Stimulated activated naive B cell treated with anti-CD40 and anti-IgM and Interleukin-4, amounts not matched to agents 10 μg/mL and 1 μg/mL and 100 μg/mL, for 72 hours (primary cell): ENCODE measurements at regions not wholly inside any gene's neighbourhood (a gene's known extent, or its start where the extent isn't known, plus 50 kb on each side); places are given as distances from the start of the nearest gene placed in this dataset.
A peak's percentile ranks its signal among the peaks of the same experiment; 100 is the strongest.
"Not testable (repeated sequence)": the region's sequence is repeated elsewhere in the genome, so short reads cannot be mapped to it uniquely, and the experiment has no call there.

ENCODE experiments used
- ATAC-seq, 2 donors: fragments of 150-1000 bp; cut with Tn5 transposase; replicated peaks; 2 replicates each; pipeline ENCODE4 v1.10.0; 2021; ENCODE audit warnings: moderate library complexity in 1 of 2
- DNase-seq: peaks from one replicate; pipeline ENCODE4 v3.0.0; 2021
- H3K27ac Mint-ChIP-seq: one replicate; pipeline ENCODE4 v1.8.0; 2022; ENCODE audit warnings: mild to moderate bottlenecking, mixed read lengths
- H3K27me3 Mint-ChIP-seq, 2 donors: one replicate each; pipeline ENCODE4 v1.8.0; 2022; ENCODE audit warnings: mixed read lengths in 2 of 2
- H3K36me3 Mint-ChIP-seq, 2 donors: one replicate each; pipeline ENCODE4 v1.8.0; 2022; ENCODE audit warnings: mixed read lengths in 2 of 2, mild to moderate bottlenecking in 1 of 2
- H3K4me1 Mint-ChIP-seq, 2 donors: one replicate each; pipeline ENCODE4 v1.8.0; 2022; ENCODE audit warnings: mixed read lengths in 2 of 2, mild to moderate bottlenecking in 1 of 2
- H3K4me3 Mint-ChIP-seq, 2 donors: one replicate each; pipeline ENCODE4 v1.8.0; 2022; ENCODE audit warnings: mild to moderate bottlenecking in 2 of 2, mixed read lengths in 2 of 2, moderate library complexity in 1 of 2
- H3K9me3 Mint-ChIP-seq, 2 donors: one replicate each; pipeline ENCODE4 v1.8.0; 2022; ENCODE audit warnings: mixed read lengths in 2 of 2, mild to moderate bottlenecking in 1 of 2

DNA sequence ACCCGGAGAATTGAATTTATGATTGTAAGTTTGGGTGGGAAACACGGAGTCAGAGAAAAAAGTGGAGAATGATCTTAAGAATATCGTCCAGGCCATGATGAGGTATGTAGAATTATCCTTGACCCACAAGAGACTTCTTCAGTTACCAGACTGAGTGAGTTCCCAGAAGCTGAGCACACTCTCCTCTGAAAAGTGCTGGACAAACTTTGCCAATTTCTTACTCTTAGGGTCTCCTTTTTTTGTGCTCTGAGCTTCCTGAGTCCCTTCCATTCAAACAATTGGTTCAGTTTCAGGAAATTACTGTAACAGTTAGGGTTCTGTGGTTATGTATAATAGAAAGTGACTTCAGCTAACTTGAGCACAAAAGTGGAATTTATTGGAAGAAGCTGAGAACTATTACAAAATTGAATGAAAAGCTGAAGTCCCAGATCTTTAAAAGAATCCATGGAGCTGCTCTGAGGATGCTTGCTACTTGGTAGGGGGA lies 50.6 kb upstream of the EHBP1 start:
- DNase-seq = no peak
- Mint-ChIP-seq H3K27me3 (peaks cover 9% of the 10 kb centered on the region in 2 donors), H3K4me3 (no peak overlapping the region), H3K9me3 (peaks cover 0 to 3% of the 10 kb centered on the region in 2 donors), H3K36me3 (no peaks in the 10 kb centered on the region), H3K27ac (peak overlapping the region; percentile 62), H3K4me1 (peaks cover 14 to 28% of the 10 kb centered on the region in 2 donors)
- no peak for ATAC-seq

DNA sequence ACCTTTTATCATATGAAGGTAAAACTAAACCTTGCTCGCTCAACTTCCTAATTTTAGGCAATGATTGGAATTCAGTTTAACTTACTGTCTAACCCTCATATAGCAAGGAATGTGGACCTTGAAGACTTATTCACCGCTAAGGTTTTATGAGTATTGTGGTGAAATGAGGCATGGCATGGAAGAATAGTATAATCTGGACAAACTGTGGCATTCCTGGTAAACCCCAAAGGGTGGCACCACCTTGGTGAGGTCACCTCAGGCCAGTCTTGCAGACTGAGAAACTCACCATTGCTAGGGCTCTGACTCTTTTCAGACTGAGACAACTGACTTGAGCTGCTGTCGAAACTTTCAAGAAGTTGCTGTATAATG lies 51.1 kb upstream of the EHBP1 start:
- Mint-ChIP-seq H3K27ac (no peak overlapping the region), H3K4me1 (peaks cover 9 to 23% of the 10 kb centered on the region in 2 donors), H3K36me3 (no peaks in the 10 kb centered on the region), H3K4me3 (no peak overlapping the region), H3K9me3 (peaks cover 0 to 3% of the 10 kb centered on the region in 2 donors), H3K27me3 (peaks cover 9% of the 10 kb centered on the region in 2 donors)
- DNase-seq (no peak), ATAC-seq (no peak)

DNA sequence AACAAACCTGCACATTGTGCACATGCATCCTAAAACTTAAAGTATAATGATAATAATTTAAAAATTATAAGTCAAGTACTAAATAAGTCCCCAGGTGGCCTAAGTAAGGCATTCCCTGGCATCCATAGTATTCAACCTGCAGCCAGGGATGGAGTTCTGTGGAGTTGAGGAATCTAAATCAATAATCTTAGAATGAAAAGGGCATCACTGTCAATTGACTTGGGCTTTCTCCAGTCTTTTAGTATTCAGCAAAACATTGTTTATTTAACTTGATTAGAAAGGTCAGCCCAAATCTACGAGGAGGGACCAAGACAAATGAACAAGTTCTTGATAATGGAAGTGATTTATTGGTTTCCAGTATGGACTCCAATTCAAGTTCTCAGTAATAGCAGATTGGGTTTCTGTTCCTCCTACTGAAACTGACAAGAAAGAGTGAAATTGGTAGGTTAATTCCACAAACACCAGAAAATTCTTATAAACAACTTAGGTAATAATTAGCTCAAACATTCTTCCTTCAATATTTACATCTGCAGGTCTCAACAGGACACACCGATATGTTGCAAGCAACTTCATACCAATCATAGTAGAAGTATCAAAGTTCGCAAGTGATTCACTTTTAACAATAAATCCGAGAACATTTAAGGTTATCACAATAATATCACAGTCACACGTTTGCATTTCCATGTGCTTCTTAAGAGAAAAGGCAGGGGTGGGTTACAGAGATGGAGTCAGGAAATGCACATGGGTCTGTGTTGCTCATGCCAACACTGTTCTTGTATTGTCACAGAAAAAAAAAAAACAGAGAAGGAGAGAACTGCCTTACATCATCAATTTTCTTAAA lies 51.7 kb upstream of the EHBP1 start:
- no peak overlapping the region for H3K27ac Mint-ChIP-seq
- H3K4me1 Mint-ChIP-seq = peaks cover 9 to 21% of the 10 kb centered on the region in 2 donors
- no peak for DNase-seq
- H3K4me3 Mint-ChIP-seq = no peak overlapping the region
- H3K27me3 Mint-ChIP-seq = peaks cover 9% of the 10 kb centered on the region in 2 donors
- peaks cover 0 to 5% of the 10 kb centered on the region in 2 donors for H3K9me3 Mint-ChIP-seq
- ATAC-seq = no peak
- H3K36me3 Mint-ChIP-seq = no peaks in the 10 kb centered on the region

DNA sequence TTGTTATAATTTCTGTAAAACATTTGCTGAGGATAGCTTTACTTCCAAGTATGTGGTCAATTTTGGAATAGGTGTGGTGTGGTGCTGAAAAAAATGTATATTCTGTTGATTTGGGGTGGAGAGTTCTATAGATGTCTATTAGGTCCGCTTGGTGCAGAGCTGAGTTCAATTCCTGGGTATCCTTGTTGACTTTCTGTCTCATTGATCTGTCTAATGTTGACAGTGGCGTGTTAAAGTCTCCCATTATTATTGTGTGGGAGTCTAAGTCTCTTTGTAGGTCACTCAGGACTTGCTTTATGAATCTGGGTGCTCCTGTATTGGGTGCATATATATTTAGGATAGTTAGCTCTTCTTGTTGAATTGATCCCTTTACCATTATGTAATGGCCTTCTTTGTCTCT lies 56.4 kb upstream of the EHBP1 start:
- not testable (repeated sequence) for DNase-seq, H3K36me3 Mint-ChIP-seq, H3K9me3 Mint-ChIP-seq, H3K4me3 Mint-ChIP-seq, H3K27me3 Mint-ChIP-seq, H3K27ac Mint-ChIP-seq, ATAC-seq, H3K4me1 Mint-ChIP-seq

DNA sequence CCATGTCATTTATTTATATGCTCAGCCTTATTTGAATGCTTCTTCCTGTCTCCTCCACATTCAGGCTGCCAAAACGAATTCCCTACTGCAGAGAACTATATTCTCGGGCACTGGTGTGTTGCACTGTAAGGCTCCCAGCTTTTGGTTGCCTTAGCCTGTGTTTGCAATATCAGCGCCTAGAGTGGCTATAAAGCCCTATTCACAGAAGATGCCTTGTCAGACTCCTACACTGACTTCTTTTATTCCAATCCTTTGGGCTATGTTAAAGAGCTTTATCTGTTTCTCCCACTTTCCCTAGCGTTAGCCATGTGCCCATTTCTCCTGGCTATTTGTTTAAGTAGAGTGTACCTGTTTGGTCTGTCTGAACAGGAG lies 62.4 kb upstream of the EHBP1 start:
- Mint-ChIP-seq H3K9me3 (no peaks in the 10 kb centered on the region), H3K4me1 (peaks cover 0 to 7% of the 10 kb centered on the region in 2 donors), H3K36me3 (no peaks in the 10 kb centered on the region), H3K4me3 (no peak overlapping the region), H3K27ac (no peak overlapping the region), H3K27me3 (no peaks in the 10 kb centered on the region)
- DNase-seq = no peak
- ATAC-seq = no peak

DNA sequence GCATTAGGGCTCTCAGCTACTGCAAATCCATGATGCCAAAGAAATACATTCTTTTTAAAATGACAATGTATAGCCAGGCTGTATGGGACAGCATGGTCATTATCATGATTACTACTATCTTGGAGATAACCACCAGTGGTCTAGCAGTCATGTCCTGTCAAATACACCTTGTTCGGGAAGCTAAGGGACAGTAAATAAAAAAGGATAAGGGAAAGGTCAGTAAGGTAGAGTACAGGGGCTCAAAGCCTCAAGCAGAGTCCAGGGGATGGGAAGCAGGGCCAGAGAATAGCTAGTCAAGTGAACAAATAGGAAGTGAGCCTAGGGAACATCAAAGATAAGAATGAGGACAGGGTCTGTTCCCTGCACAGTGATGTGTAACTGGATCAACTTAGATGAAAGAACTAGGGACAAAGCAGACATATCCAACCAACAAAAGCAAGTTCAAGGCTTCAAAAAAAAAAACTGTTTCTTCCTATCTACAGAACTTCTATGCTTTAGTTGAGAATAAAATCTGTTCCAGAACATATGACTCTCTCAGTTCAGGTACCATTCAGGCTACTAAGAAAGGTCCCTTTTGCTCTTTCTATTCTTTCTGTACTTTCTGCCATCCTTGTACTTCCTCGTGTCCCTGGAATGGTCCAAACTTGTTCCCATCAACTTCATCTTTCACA lies 62.9 kb upstream of the EHBP1 start:
- Mint-ChIP-seq H3K36me3 (no peaks in the 10 kb centered on the region), H3K27me3 (no peaks in the 10 kb centered on the region), H3K9me3 (peaks cover 0 to 3% of the 10 kb centered on the region in 2 donors), H3K27ac (no peak overlapping the region), H3K4me3 (no peak overlapping the region), H3K4me1 (peaks cover 0 to 7% of the 10 kb centered on the region in 2 donors)
- ATAC-seq (no peak), DNase-seq (no peak)

DNA sequence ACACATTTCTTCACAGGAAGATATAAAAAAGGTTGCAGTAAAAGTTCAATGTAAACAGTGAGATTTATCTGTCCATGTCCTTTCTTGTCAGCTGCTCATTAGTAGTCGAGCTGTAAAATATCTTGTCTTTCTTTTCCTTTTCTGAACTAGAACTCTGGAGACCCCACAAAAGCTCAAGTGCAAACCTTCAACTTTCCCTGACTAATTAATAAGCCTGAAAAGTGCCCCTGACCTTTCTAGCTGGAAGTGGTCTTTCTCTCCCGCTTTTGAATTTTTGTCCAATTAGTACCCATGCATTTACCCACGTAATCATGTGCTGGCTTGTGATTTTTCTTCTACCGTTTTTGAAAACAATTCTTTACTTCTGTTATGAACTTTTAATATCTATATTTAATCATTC lies 63.6 kb upstream of the EHBP1 start:
- Mint-ChIP-seq H3K9me3 (peaks cover 0 to 3% of the 10 kb centered on the region in 2 donors), H3K27me3 (no peaks in the 10 kb centered on the region), H3K36me3 (no peaks in the 10 kb centered on the region), H3K4me3 (no peak overlapping the region), H3K27ac (no peak overlapping the region), H3K4me1 (peaks cover 0 to 7% of the 10 kb centered on the region in 2 donors)
- DNase-seq (no peak), ATAC-seq (no peak)

DNA sequence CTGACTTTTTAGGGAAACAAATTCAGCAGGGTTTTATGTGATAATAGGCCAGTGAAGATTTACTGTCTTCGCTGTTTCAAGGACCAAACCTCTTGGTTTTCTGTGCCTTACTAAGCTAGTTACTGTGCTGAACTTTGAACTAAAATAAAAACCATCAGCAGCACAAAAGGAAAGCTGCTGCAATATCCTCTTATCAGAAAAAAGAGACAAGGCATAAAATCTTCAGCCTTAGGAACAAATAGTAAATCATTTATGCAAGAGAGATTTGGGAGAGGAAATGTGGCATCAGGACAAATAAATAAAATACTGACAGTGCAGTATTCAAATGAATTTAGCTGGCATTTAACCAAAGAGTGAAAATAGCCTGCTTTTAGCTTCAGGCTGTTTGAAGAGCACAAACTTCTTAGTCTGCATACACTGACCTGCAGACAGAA lies 64.1 kb upstream of the EHBP1 start:
- Mint-ChIP-seq H3K27me3 (no peaks in the 10 kb centered on the region), H3K9me3 (peaks cover 0 to 3% of the 10 kb centered on the region in 2 donors), H3K27ac (no peak overlapping the region), H3K4me1 (peaks cover 0 to 7% of the 10 kb centered on the region in 2 donors), H3K4me3 (no peak overlapping the region), H3K36me3 (no peaks in the 10 kb centered on the region)
- ATAC-seq (no peak), DNase-seq (no peak)

DNA sequence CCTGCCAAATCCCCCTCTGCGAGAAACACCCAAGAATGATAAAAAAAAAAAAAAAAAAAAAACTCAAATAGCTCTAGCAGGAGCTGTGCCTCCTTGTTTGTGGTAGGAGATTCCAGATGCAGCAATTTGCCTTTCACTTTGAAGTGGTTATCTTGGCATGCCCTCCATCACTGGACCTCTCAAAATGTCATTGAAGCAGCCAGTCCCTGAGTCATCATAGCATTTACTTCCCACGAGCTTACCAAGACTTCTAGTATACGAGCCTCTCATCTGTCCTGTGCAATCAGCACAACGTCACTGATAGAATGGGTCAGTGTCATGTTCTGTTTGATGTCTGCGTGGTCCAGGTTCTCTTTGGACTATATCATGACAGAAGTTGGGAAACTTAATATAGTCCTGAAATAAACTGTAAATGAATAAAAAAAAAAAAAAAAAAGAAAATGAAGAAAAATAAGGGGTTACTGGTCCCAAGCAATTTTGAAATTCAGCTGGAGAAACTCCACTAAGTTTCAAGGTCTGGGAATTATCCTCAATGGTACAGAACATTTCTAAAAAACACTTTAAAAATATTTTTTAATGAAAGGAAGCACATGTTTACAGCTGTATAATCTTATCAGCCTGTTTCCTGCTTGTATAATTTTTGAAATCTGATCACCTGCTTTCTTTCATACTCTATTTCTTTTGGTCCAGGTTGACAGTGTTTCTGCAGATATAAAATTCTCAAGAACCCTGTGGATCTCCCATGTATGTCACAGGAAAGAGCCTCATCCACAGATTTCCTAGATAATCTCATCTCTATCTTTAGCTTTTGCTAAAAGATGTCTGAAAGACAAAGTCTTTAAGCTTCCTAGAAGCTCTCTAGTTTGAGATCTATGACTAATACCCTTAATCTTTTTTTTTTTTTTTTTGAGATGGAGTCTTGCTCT lies 74.1 kb upstream of the EHBP1 start:
- H3K4me3 Mint-ChIP-seq = no peak overlapping the region
- H3K27ac Mint-ChIP-seq = no peak overlapping the region
- ATAC-seq = no peak
- H3K27me3 Mint-ChIP-seq = peaks cover 18 to 43% of the 10 kb centered on the region in 2 donors
- peaks cover 0 to 4% of the 10 kb centered on the region in 2 donors for H3K9me3 Mint-ChIP-seq
- peaks cover 0 to 2% of the 10 kb centered on the region in 2 donors for H3K36me3 Mint-ChIP-seq
- H3K4me1 Mint-ChIP-seq = no peaks in the 10 kb centered on the region
- no peak for DNase-seq

DNA sequence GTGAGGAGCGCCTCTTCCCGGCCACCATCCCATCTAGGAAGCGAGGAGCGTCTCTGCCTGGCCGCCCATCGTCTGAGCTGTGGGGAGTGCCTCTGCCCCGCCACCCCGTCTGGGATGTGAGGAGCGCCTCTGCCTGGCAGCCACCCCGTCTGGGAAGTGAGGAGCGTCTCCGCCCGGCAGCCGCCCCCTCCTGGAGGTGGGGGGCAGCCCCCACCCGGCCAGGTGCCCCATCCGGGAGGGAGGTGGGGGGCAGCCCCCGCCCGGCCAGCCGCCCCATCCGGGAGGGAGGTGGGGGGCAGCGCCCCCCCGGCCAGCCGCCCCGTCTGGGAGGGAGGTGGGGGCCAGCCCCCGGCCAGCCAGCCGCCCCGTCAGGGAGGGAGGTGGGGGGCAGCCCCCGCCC lies 75.3 kb upstream of the EHBP1 start:
- not testable (repeated sequence) for H3K36me3 Mint-ChIP-seq
- peaks cover 18 to 31% of the 10 kb centered on the region in 2 donors for H3K27me3 Mint-ChIP-seq

DNA sequence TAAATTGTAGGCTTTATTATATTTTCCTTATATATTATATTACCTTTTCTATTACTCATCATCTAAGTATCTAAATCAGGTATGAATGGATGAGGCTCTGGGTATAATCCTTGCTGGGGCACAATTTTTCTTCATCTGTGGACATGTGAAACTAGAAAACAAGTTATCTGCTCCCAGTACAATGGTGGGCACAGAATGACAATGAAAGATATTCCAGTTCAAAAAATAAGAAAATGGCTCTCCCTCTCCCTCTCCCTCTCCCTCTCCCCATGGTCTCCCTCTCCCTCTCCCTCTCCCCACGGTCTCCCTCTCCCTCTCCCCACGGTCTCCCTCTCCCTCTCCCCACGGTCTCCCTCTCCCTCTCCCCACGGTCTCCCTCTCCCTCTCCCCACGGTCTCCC lies 76.2 kb upstream of the EHBP1 start:
- DNase-seq, H3K9me3 Mint-ChIP-seq, H3K36me3 Mint-ChIP-seq, H3K27ac Mint-ChIP-seq, ATAC-seq, H3K4me3 Mint-ChIP-seq, H3K4me1 Mint-ChIP-seq: not testable (repeated sequence)
- peaks cover 12 to 22% of the 10 kb centered on the region in 2 donors for H3K27me3 Mint-ChIP-seq

More for the DNA sequence above, 75.3 kb upstream of the EHBP1 start:
- not testable (repeated sequence) for H3K9me3 Mint-ChIP-seq, DNase-seq, H3K27ac Mint-ChIP-seq, ATAC-seq, H3K4me1 Mint-ChIP-seq, H3K4me3 Mint-ChIP-seq

DNA sequence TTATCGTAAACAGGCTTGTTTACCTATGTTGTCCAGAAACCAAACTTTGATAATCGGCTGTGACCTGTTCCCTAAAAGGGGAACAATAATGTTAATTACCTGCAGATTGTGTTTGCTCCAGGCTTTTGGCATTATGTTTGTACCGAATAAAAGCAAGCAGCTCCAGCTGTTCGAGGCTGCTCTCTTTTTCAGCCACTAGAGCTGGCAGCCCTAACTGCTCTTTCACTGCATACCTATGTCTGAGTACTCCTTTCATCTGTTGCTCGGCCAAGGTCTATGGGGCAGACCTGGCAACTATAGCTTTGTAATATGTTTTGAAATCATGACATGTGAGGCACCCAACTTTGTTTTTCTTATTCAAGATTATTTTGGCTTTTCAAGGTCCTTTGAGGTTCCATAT lies 77.8 kb upstream of the EHBP1 start:
- Mint-ChIP-seq H3K4me3 (no peak overlapping the region), H3K27ac (no peak overlapping the region), H3K27me3 (peaks cover 6 to 8% of the 10 kb centered on the region in 2 donors), H3K36me3 (peaks cover 0 to 2% of the 10 kb centered on the region in 2 donors), H3K4me1 (no peaks in the 10 kb centered on the region), H3K9me3 (no peaks in the 10 kb centered on the region)
- ATAC-seq = no peak
- no peak for DNase-seq

DNA sequence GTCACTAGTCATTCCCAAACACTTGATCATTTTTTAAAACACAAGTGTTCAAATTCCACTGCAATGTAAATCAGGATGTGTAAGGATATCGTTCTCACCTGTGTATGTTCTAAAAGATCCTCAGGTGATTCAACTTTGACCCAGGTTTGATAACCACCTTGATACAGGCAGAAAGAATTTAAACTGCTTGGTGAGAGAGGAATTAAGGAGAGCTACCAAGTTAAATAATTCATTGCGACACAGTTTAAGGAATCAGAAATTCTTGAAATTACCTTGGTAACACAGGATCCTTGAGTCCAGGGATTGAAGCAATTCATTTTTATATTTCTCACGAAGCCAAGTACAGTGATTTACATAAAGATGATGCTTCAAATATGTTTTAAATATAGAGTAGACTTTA lies 80.7 kb upstream of the EHBP1 start:
- peaks cover 8 to 13% of the 10 kb centered on the region in 2 donors for H3K27me3 Mint-ChIP-seq
- DNase-seq = no peak
- H3K4me1 Mint-ChIP-seq = no peaks in the 10 kb centered on the region
- peaks cover 5 to 6% of the 10 kb centered on the region in 2 donors for H3K36me3 Mint-ChIP-seq
- peaks cover 6 to 7% of the 10 kb centered on the region in 2 donors for H3K9me3 Mint-ChIP-seq
- ATAC-seq = no peak
- H3K27ac Mint-ChIP-seq = no peak overlapping the region
- no peak overlapping the region for H3K4me3 Mint-ChIP-seq

DNA sequence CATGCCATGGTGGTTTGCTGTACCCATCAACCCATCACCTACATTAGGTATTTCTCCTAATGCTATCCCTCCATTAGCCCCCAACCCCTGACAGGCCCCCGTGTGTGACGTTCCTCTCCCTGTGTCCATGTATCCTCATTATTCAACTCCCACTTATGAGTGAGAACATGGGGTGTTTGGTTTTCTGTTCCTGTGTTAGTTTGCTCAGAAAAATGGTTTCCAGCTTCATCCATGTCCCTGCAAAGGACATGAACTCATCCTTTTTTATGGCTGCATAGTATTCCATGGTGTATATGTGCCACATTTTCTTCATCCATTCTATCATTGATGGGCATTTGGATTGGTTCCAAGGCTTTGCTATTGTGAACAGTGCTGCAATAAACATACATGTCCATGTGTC lies 89.0 kb upstream of the EHBP1 start:
- not testable (repeated sequence) for H3K4me3 Mint-ChIP-seq, H3K27ac Mint-ChIP-seq, H3K36me3 Mint-ChIP-seq, ATAC-seq, DNase-seq, H3K4me1 Mint-ChIP-seq
- H3K27me3 Mint-ChIP-seq = peaks cover 13 to 20% of the 10 kb centered on the region in 2 donors
- peaks cover 16 to 19% of the 10 kb centered on the region in 2 donors for H3K9me3 Mint-ChIP-seq
